ENCODE measurements at regions not wholly inside any gene's neighbourhood (a gene's known extent, or its start where the extent isn't known, plus 50 kb on each side); places are given as distances from the start of the nearest gene placed in this dataset.

DNA sequence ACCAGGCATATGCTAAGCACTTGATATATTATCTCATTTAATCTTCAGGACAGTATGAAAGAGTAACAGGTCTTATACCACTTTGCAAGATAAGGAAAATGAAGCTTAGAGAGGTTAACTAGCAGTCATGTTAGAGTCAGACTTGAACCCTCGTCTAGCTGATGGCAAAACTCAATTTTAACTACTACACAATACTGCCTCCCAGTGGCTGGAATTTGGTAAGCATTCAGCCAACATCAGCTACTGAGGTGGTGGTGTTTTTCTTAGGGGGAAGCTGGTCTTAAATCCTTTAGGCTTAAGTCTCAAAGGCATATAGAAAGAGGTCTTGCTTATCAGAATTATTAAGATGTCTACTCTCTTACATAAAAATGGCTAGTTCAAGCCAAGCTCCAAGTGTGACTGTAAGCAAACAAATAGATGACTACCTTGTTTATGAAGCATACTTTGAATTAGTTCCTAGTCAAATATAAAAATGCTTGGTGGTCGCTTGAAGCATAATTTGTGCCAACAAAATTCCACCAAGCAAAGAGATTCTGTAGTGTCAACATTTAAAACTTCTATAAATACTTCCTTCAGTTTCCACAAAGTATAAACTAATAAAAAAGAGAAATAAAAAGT lies 325.4 kb upstream of the FIGN start:
- Histone ChIP-seq H3K14ac (ENCODE audit: insufficient read length) (no peak overlapping the region), H3K27me3 (replicated peaks in 1 of 4; ENCODE audit: control insufficient read depth in 3 of 4, extremely low read depth in 1 of 4, insufficient read depth in 3 of 4, low read length in 3 of 4) (peaks cover 0 to 1% (median 0%) of the 10 kb centered on the region in 4 experiments; a peak in 1 of 7 replicates), H3K18ac (ENCODE audit: extremely low read depth, low read length) (no peak overlapping the region), H4K91ac (replicated peaks; ENCODE audit: insufficient read length, low read length) (no peak overlapping the region), H3K4me3 (ENCODE audit: extremely low read depth in 1 of 4, insufficient read depth in 2 of 4, low read depth in 3 of 4, low read length in 4 of 4) (no peak overlapping the region), H2BK20ac (ENCODE audit: low read length) (no peak overlapping the region), H3K9me3 (ENCODE audit: insufficient read depth in 2 of 2, low read depth in 1 of 2, low read length in 1 of 2) (no peaks in the 10 kb centered on the region), H4K20me1 (replicated peaks in 1 of 2; ENCODE audit: control insufficient read depth in 1 of 2, insufficient read depth in 2 of 2, low read length in 2 of 2) (no peaks in the 10 kb centered on the region), H3K4ac (replicated peaks; ENCODE audit: insufficient read length, low read depth, low read length) (no peak overlapping the region), H3K23me2 (ENCODE audit: low read depth, low read length) (no peaks in the 10 kb centered on the region), H2BK120ac (replicated peaks; ENCODE audit: low read depth, low read length) (no peak overlapping the region), H3K56ac (replicated peaks; ENCODE audit: insufficient read length, low read depth, low read length) (no peak overlapping the region), H4K5ac (ENCODE audit: insufficient read length, low read depth, low read length) (no peak overlapping the region), H3K27ac (ENCODE audit: low read depth, low read length) (no peak overlapping the region), H3K79me1 (ENCODE audit: low read depth, low read length) (no peaks in the 10 kb centered on the region), H3K36me3 (ENCODE audit: control insufficient read depth in 2 of 4, insufficient read depth in 4 of 4, low read length in 3 of 4) (no peaks in the 10 kb centered on the region), H2BK15ac (ENCODE audit: low read length) (no peak overlapping the region), H2AFZ (ENCODE audit: low read length) (no peak overlapping the region), H2BK12ac (ENCODE audit: low read depth, low read length) (no peak overlapping the region), H3K4me1 (replicated peaks in 1 of 4; ENCODE audit: control insufficient read depth in 3 of 4, insufficient read depth in 4 of 4, low read length in 3 of 4) (no peaks in the 10 kb centered on the region), H3K4me2 (ENCODE audit: insufficient read depth in 1 of 2, low read depth in 2 of 2, low read length in 2 of 2) (no peak overlapping the region), H4K8ac (ENCODE audit: extremely low read depth, insufficient read depth, low read length) (no peak overlapping the region), H2AK5ac (ENCODE audit: low read depth, low read length) (no peak overlapping the region), H2BK5ac (ENCODE audit: low read depth, low read length) (no peak overlapping the region), H3K79me2 (ENCODE audit: control insufficient read depth in 1 of 2, insufficient read depth in 2 of 2, low read length in 2 of 2) (no peaks in the 10 kb centered on the region), H3K9ac (replicated peaks in 1 of 4; ENCODE audit: extremely low read depth in 1 of 4, low read depth in 3 of 4, low read length in 3 of 4) (no peak overlapping the region), H3K23ac (ENCODE audit: insufficient read length) (no peak overlapping the region)
- peak; percentile 43 to 85 for DNase-seq (ENCODE audit: low read depth in 1 of 2, low spot score in 2 of 2)
- WGBS, 2 experiments (ENCODE audit: extremely low coverage in 1 of 2, insufficient coverage in 1 of 2, insufficient read length in 1 of 2, insufficient replicate concordance in 2 of 2, low coverage in 1 of 2, low lambda C conversion rate in 2 of 2, missing lambda C conversion rate in 1 of 2) = 74% methylated on average over 2 of the region's 2 CpGs; no CpG with 5 or more reads in 1 of the 2 experiments
- TF ChIP-seq TEAD4 (IDR thresholded peaks at IDR 0.05; ENCODE audit: low read depth, low read length) (peak; percentile 99), YY1 (IDR thresholded peaks at IDR 0.05; ENCODE audit: low read depth, low read length) (no peak), RAD21 (IDR thresholded peaks at IDR 0.05 in 1 of 2, conservative IDR thresholded peaks at IDR 0.05 in 1 of 2; ENCODE audit: low read depth in 2 of 2, low read length in 2 of 2) (peak; percentile 85 to 91)
- TF ChIP-seq, protein P1, sequence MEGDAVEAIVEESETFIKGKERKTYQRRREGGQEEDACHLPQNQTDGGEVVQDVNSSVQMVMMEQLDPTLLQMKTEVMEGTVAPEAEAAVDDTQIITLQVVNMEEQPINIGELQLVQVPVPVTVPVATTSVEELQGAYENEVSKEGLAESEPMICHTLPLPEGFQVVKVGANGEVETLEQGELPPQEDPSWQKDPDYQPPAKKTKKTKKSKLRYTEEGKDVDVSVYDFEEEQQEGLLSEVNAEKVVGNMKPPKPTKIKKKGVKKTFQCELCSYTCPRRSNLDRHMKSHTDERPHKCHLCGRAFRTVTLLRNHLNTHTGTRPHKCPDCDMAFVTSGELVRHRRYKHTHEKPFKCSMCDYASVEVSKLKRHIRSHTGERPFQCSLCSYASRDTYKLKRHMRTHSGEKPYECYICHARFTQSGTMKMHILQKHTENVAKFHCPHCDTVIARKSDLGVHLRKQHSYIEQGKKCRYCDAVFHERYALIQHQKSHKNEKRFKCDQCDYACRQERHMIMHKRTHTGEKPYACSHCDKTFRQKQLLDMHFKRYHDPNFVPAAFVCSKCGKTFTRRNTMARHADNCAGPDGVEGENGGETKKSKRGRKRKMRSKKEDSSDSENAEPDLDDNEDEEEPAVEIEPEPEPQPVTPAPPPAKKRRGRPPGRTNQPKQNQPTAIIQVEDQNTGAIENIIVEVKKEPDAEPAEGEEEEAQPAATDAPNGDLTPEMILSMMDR (IDR thresholded peaks at IDR 0.05; ENCODE audit: control extremely low read depth in 1 of 3, insufficient read depth in 1 of 3, low read depth in 1 of 3, low read length in 3 of 3) = peak in 2 of 3 experiments; percentile 70 to 88; a peak in 3 of 4 replicates
- ChIA-PET CTCF (ENCODE audit: partially characterized antibody) (interaction anchor here (0.7 to 2.1 kb wide), 35 partner anchors 8 to 990 kb away, joined by 3 to 16 read pairs (median 3); no protein-coding TSS in a partner anchor), POLR2A (ENCODE audit: partially characterized antibody) (no interaction called here)
- peak; percentile 19 for FAIRE-seq

All from H1 (cell line).